Neural cell (in vitro differentiated cells): ENCODE measurements at regions not wholly inside any gene's neighbourhood (a gene's known extent, or its start where the extent isn't known, plus 50 kb on each side); places are given as distances from the start of the nearest gene placed in this dataset.

Source experiments
- H2AFZ ChIP-seq: fragments of 200-600, 300-800 bp; sonication (generic), shearing (Covaris generic); 2 replicates; pipeline ENCODE4 v1.6.0; 2014; ENCODE audit warnings: low read depth, mild to moderate bottlenecking, antibody characterized with exemption, low read length, moderate library complexity
- H3F3A ChIP-seq: fragments of 200-600 bp; shearing (Covaris generic); 2 replicates; pipeline ENCODE4 v1.6.1; 2016; ENCODE audit warnings: mild to moderate bottlenecking, moderate library complexity, mixed read lengths, antibody characterized with exemption, low read length; ENCODE audit not compliant: insufficient read depth, poor library complexity, severe bottlenecking
- H3K27ac ChIP-seq: fragments of 200-600, 300-800 bp; sonication (generic), shearing (Covaris generic); 2 replicates; pipeline ENCODE4 v1.5.1; 2014; ENCODE audit warnings: mild to moderate bottlenecking, low read length, moderate library complexity
- H3K27me3 ChIP-seq: fragments of 300-800, 200-600 bp; sonication (generic), shearing (Covaris generic); 2 replicates; pipeline ENCODE4 v1.6.0; 2014; ENCODE audit warnings: mild to moderate bottlenecking, low read depth, low read length, moderate library complexity; ENCODE audit not compliant: insufficient read depth
- H3K36me3 ChIP-seq: fragments of 300-800, 200-600 bp; sonication (generic), shearing (Covaris generic); 2 replicates; pipeline ENCODE4 v1.5.1; 2014; ENCODE audit warnings: mild to moderate bottlenecking, antibody characterized with exemption, low read length, moderate library complexity; ENCODE audit not compliant: insufficient read depth
- H3K4me2 ChIP-seq: fragments of 300-800, 200-600 bp; sonication (generic), shearing (Covaris generic); 2 replicates; pipeline ENCODE4 v1.6.0; 2014; ENCODE audit warnings: mild to moderate bottlenecking, low read length
- H3K4me3 ChIP-seq: fragments of 300-800, 200-600 bp; sonication (generic), shearing (Covaris generic); 2 replicates; pipeline ENCODE4 v1.5.1; 2014; ENCODE audit warnings: mild to moderate bottlenecking, low read length, moderate library complexity
- H3K79me2 ChIP-seq: fragments of 200-600 bp; shearing (Covaris generic); replicated peaks from 2 replicates; pipeline ENCODE4 v1.6.0; 2014; ENCODE audit warnings: mild to moderate bottlenecking, low read length, moderate library complexity; ENCODE audit not compliant: insufficient read depth
- H3K9ac ChIP-seq: fragments of 300-800, 200-600 bp; sonication (generic), shearing (Covaris generic); 2 replicates; pipeline ENCODE4 v1.6.1; 2016; ENCODE audit warnings: mild to moderate bottlenecking, low read length, mixed read lengths
- H3K9me2 ChIP-seq: fragments of 200-600 bp; shearing (Covaris generic); 2 replicates; pipeline ENCODE4 v1.6.1; 2016; ENCODE audit warnings: mild to moderate bottlenecking, low read length, mixed read lengths; ENCODE audit not compliant: insufficient read depth
- H3K9me3 ChIP-seq: fragments of 200-600, 300-800 bp; sonication (generic), shearing (Covaris generic); 2 replicates; pipeline ENCODE4 v1.6.1; 2016; ENCODE audit warnings: mild to moderate bottlenecking, mixed run types, low read length, moderate library complexity, mixed read lengths
- H4K20me1 ChIP-seq: fragments of 200-600 bp; shearing (Covaris generic); 2 replicates; pipeline ENCODE4 v1.6.1; 2016; ENCODE audit warnings: mild to moderate bottlenecking, mixed run types; ENCODE audit not compliant: insufficient read depth
- EP300 ChIP-seq: fragments of 450-650 bp; conservative IDR thresholded peaks from 2 replicates; pipeline ENCODE4 v1.6.1; 2014; ENCODE audit warnings: antibody characterized with exemption, mild to moderate bottlenecking, moderate library complexity; ENCODE audit not compliant: poor library complexity, severe bottlenecking
- EZH2 ChIP-seq: fragments of 200-600, 300-800 bp; shearing (Covaris generic), sonication (generic); IDR thresholded peaks from 2 replicates; pipeline ENCODE4 v1.6.1; 2014; ENCODE audit warnings: antibody characterized with exemption, low read length, borderline replicate concordance, mild to moderate bottlenecking; ENCODE audit not compliant: insufficient read depth, poor library complexity, severe bottlenecking
- MXI1 ChIP-seq: fragments of 450-650 bp; conservative IDR thresholded peaks from 2 replicates; pipeline ENCODE4 v1.6.1; 2014; ENCODE audit warnings: antibody characterized with exemption, mild to moderate bottlenecking; ENCODE audit not compliant: poor library complexity, severe bottlenecking
- POLR2AphosphoS5 ChIP-seq: IDR thresholded peaks from 2 replicates; pipeline ENCODE4 v1.6.1; 2012
- RAD21 ChIP-seq: fragments of 450-650 bp; conservative IDR thresholded peaks from 2 replicates; pipeline ENCODE4 v1.6.1; 2014; ENCODE audit warnings: antibody characterized with exemption, mild to moderate bottlenecking, moderate library complexity
- SMC3 ChIP-seq: fragments of 450-650 bp; conservative IDR thresholded peaks from 2 replicates; pipeline ENCODE4 v1.6.1; 2014; ENCODE audit warnings: antibody characterized with exemption, mild to moderate bottlenecking, moderate library complexity; ENCODE audit not compliant: poor library complexity
- TAF1 ChIP-seq: IDR thresholded peaks from 2 replicates; pipeline ENCODE4 v1.6.1; 2012; ENCODE audit warnings: low read depth
- TF ChIP-seq, protein P1 (sequence below): fragments of 450-650 bp; IDR thresholded peaks from 2 replicates; pipeline ENCODE4 v1.5.1; 2014; ENCODE audit warnings: antibody characterized with exemption, mild to moderate bottlenecking, moderate library complexity; ENCODE audit not compliant: poor library complexity, severe bottlenecking
- TF ChIP-seq, protein P2 (sequence below): IDR thresholded peaks from 2 replicates; pipeline ENCODE4 v1.6.1; 2012; ENCODE audit warnings: borderline replicate concordance

DNA sequence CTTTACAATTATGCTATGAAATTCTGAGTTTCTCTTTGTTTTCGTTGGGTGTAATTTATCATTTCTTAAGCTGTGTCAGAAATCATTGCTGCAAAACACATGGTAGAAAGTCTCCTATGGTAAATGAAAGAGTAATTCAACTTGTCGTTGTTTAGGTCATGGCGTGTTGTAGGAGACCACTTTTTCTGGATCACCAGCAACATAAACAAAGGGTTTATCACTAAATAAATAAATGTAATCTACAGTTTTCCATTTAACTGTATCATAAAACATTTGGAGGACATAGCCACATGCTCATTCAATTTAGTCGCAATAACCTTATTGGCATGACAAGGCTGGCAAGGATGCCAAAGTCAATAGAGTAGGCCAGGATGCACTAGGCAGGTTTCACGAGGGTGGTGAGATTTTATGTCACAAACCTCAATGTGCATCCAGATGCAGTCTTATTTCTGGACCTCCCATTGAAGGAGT, 154.4 kb upstream of the ERCC6L2 start:
- Histone ChIP-seq H3K9me2 (no peaks in the 10 kb centered on the region), H2AFZ (no peak overlapping the region), H4K20me1 (no peaks in the 10 kb centered on the region), H3K9me3 (peaks cover 3% of the 10 kb centered on the region), H3K36me3 (no peaks in the 10 kb centered on the region), H3K4me2 (no peak overlapping the region), H3K27me3 (no peaks in the 10 kb centered on the region), H3K4me3 (no peak overlapping the region), H3K27ac (no peak overlapping the region), H3F3A (no peaks in the 10 kb centered on the region), H3K79me2 (no peaks in the 10 kb centered on the region), H3K9ac (no peak overlapping the region)
- TF ChIP-seq, protein P1, sequence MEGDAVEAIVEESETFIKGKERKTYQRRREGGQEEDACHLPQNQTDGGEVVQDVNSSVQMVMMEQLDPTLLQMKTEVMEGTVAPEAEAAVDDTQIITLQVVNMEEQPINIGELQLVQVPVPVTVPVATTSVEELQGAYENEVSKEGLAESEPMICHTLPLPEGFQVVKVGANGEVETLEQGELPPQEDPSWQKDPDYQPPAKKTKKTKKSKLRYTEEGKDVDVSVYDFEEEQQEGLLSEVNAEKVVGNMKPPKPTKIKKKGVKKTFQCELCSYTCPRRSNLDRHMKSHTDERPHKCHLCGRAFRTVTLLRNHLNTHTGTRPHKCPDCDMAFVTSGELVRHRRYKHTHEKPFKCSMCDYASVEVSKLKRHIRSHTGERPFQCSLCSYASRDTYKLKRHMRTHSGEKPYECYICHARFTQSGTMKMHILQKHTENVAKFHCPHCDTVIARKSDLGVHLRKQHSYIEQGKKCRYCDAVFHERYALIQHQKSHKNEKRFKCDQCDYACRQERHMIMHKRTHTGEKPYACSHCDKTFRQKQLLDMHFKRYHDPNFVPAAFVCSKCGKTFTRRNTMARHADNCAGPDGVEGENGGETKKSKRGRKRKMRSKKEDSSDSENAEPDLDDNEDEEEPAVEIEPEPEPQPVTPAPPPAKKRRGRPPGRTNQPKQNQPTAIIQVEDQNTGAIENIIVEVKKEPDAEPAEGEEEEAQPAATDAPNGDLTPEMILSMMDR, result no peak
- TF ChIP-seq, protein P2, sequence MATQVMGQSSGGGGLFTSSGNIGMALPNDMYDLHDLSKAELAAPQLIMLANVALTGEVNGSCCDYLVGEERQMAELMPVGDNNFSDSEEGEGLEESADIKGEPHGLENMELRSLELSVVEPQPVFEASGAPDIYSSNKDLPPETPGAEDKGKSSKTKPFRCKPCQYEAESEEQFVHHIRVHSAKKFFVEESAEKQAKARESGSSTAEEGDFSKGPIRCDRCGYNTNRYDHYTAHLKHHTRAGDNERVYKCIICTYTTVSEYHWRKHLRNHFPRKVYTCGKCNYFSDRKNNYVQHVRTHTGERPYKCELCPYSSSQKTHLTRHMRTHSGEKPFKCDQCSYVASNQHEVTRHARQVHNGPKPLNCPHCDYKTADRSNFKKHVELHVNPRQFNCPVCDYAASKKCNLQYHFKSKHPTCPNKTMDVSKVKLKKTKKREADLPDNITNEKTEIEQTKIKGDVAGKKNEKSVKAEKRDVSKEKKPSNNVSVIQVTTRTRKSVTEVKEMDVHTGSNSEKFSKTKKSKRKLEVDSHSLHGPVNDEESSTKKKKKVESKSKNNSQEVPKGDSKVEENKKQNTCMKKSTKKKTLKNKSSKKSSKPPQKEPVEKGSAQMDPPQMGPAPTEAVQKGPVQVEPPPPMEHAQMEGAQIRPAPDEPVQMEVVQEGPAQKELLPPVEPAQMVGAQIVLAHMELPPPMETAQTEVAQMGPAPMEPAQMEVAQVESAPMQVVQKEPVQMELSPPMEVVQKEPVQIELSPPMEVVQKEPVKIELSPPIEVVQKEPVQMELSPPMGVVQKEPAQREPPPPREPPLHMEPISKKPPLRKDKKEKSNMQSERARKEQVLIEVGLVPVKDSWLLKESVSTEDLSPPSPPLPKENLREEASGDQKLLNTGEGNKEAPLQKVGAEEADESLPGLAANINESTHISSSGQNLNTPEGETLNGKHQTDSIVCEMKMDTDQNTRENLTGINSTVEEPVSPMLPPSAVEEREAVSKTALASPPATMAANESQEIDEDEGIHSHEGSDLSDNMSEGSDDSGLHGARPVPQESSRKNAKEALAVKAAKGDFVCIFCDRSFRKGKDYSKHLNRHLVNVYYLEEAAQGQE, result no peak
- TF ChIP-seq SMC3, result no peak
- TF ChIP-seq EZH2, result no peak
- TF ChIP-seq TAF1, result no peak
- no peak for TF ChIP-seq EP300
- no peak for TF ChIP-seq POLR2AphosphoS5
- TF ChIP-seq RAD21, result no peak
- no peak for TF ChIP-seq MXI1

DNA sequence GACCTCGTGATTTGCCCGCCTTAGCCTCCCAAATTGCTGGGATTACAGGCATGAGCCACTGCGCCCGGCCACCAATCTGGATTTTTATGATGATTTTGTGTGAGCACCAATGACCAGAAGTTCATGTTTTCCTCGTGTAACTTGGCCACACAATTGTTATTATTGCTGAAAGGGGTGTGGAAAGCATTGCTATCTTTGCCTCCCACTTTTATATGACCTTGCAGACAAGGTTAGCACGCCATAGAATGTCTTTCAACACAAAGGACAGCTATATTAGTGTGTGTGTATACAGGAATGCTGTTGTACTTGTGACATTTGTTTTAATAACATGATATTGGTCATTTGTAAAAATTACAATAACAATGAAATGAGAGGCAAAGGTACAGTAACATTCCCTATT, 155.0 kb upstream of the ERCC6L2 start:
- Histone ChIP-seq H3K79me2 (no peaks in the 10 kb centered on the region), H3K27ac (no peak overlapping the region), H3K4me3 (no peak overlapping the region), H3K4me2 (no peak overlapping the region), H3K27me3 (no peaks in the 10 kb centered on the region), H3K9ac (no peak overlapping the region), H3K9me3 (peaks cover 3% of the 10 kb centered on the region), H3K9me2 (no peaks in the 10 kb centered on the region), H2AFZ (no peak overlapping the region), H4K20me1 (no peaks in the 10 kb centered on the region), H3F3A (no peaks in the 10 kb centered on the region), H3K36me3 (no peaks in the 10 kb centered on the region)
- TF ChIP-seq, protein P2, result no peak
